Transverse colon (tissue), 3 donors: ENCODE measurements at regions not wholly inside any gene's neighbourhood (a gene's known extent, or its start where the extent isn't known, plus 50 kb on each side); places are given as distances from the start of the nearest gene placed in this dataset.

Source experiments
- POLR2A ChIP-seq: fragments of 450-650 bp; IDR thresholded peaks from one replicate; pipeline ENCODE4 v1.6.1; 2016; ENCODE audit warnings: antibody characterized with exemption, mild to moderate bottlenecking, moderate library complexity
- POLR2AphosphoS5 ChIP-seq, 3 donors: sonication (generic); formaldehyde crosslinking; IDR thresholded peaks; one replicate each; pipeline ENCODE4 v1.6.1; 2016; ENCODE audit warnings: antibody characterized with exemption in 3 of 3

DNA sequence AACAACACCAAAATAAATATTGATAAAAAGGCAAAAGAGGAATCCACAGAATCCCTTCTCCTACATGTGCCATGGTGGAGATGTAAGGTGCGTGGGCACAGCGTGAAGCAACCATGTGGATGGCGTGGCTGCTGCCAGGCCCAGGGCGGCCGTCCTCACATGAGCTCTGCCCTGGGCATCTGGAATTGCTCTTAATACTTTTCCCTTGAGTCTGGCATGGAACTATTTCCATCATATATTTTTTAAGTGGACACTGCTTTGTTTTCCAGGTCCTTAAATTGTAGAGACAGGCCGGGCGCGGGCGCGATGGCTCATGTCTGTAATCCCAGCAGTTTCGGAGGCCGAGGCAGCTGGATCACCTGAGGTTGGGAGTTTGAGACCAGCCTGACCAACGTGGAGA is 349.3 kb downstream of the IRX1 start:
- TF ChIP-seq POLR2A = no peak
- TF ChIP-seq POLR2AphosphoS5 (IDR thresholded peaks at IDR 0.05) = no peak
